ENCODE measurements at regions not wholly inside any gene's neighbourhood (a gene's known extent, or its start where the extent isn't known, plus 50 kb on each side); places are given as distances from the start of the nearest gene placed in this dataset.
A peak's percentile ranks its signal among the peaks of the same experiment; 100 is the strongest.
"Not testable (repeated sequence)": the region's sequence is repeated elsewhere in the genome, so short reads cannot be mapped to it uniquely, and the experiment has no call there.

- Histone ChIP-seq H3K27me3 (no peaks in the 10 kb centered on the region), H3K4me1 (no peaks in the 10 kb centered on the region), H3K27ac (no peak overlapping the region), H3K36me3 (no peaks in the 10 kb centered on the region), H3K9me3 (peaks cover 0 to 11% of the 10 kb centered on the region in 2 donors), H3K4me3 (no peak overlapping the region)
- no peak for ATAC-seq
- no peak for TF ChIP-seq CTCF (IDR thresholded peaks at IDR 0.05)
- no peak for DNase-seq
- intact Hi-C loops (cut with DNase I), result no loop called here
Measured at GRCh38 chr6:121731381-121731780, 295.9 kb downstream of the GJA1 start.

- intact Hi-C loops (cut with DNase I), result no loop called here
- Histone ChIP-seq H3K36me3 (no peaks in the 10 kb centered on the region), H3K4me3 (no peak overlapping the region), H3K4me1 (no peaks in the 10 kb centered on the region), H3K9me3 (peaks cover 0 to 11% of the 10 kb centered on the region in 2 donors), H3K27me3 (no peaks in the 10 kb centered on the region), H3K27ac (no peak overlapping the region)
- DNase-seq (no peak), ATAC-seq (no peak)
- TF ChIP-seq CTCF (IDR thresholded peaks at IDR 0.05), result no peak
Measured at GRCh38 chr6:121732641-121733040, 297.2 kb downstream of the GJA1 start.

GRCh38 chr6:121733234-121733633 is 297.8 kb downstream of the GJA1 start:
- DNase-seq (no peak), ATAC-seq (no peak)
- Histone ChIP-seq H3K4me1 (no peaks in the 10 kb centered on the region), H3K27me3 (no peaks in the 10 kb centered on the region), H3K36me3 (no peaks in the 10 kb centered on the region), H3K27ac (no peak overlapping the region), H3K4me3 (no peak overlapping the region), H3K9me3 (peaks cover 0 to 11% of the 10 kb centered on the region in 2 donors)
- TF ChIP-seq CTCF (IDR thresholded peaks at IDR 0.05), result no peak
- intact Hi-C loops (cut with DNase I), result no loop called here

GRCh38 chr6:121740188-121740587 is 304.7 kb downstream of the GJA1 start:
- H3K27ac ChIP-seq; H3K4me3 ChIP-seq; DNase-seq; intact Hi-C loops (cut with DNase I); H3K9me3 ChIP-seq; H3K36me3 ChIP-seq; ATAC-seq; H3K27me3 ChIP-seq; H3K4me1 ChIP-seq: not testable (repeated sequence)

GRCh38 chr6:121743691-121744090 is 308.2 kb downstream of the GJA1 start:
- Histone ChIP-seq H3K27me3 (no peaks in the 10 kb centered on the region), H3K36me3 (no peaks in the 10 kb centered on the region), H3K4me1 (no peaks in the 10 kb centered on the region), H3K27ac (no peak overlapping the region), H3K4me3 (no peak overlapping the region), H3K9me3 (no peaks in the 10 kb centered on the region)
- DNase-seq, result no peak
- TF ChIP-seq CTCF (IDR thresholded peaks at IDR 0.05), result no peak
- intact Hi-C loops (cut with DNase I), result no loop called here
- ATAC-seq, result no peak

- DNase-seq (no peak), ATAC-seq (peak; percentile 49)
- Histone ChIP-seq H3K27ac (no peak overlapping the region), H3K4me3 (no peak overlapping the region), H3K36me3 (no peaks in the 10 kb centered on the region), H3K9me3 (peaks cover 0 to 2% of the 10 kb centered on the region in 2 donors), H3K27me3 (no peaks in the 10 kb centered on the region), H3K4me1 (no peaks in the 10 kb centered on the region)
- intact Hi-C loops (cut with DNase I), result no loop called here
- TF ChIP-seq CTCF (IDR thresholded peaks at IDR 0.05), result no peak
Measured at GRCh38 chr6:121748376-121748775, 312.9 kb downstream of the GJA1 start.

Measured in left lung (tissue), 4 donors.